Left kidney (tissue), 1 donor: ENCODE measurements at regions not wholly inside any gene's neighbourhood (a gene's known extent, or its start where the extent isn't known, plus 50 kb on each side); places are given as distances from the start of the nearest gene placed in this dataset.

Source experiments
- DNase-seq: peaks from one replicate; pipeline ENCODE4 v3.0.0-alpha.2; 2013

DNA sequence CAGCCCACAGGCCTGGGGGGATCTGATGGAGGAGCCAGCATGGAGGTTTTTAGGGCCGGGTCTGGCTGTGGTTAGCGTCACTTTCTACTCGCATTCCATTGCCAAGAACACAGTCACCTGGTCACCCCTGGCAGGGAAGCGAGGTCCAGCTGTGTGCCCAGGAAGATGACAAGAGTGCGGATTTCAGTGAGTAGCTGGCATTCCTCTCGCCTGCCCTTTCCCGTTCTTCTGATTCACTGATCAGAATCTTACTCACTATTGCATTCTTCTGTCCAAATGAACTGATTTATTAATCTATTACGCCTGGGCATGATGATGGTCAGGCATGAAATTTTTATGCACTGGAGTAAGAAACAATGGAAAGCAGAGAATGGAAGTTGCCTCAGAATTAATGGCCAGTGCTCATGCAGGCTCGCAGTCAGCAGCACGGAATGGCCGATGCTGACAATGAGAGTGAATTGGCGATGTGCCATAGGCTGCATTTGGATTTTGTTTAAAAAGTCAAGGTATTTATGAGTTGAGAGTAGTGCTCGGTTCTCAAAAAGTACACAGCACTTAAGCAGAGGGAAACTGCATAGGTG is 76.4 kb upstream of the MGAT5 start:
- no peak for DNase-seq

- no peak for DNase-seq
These were observed 75.6 kb upstream of the MGAT5 start for GRCh38 chr2:134178138-134178877.

- DNase-seq: no peak
These were observed 72.7 kb upstream of the MGAT5 start for GRCh38 chr2:134181219-134181618.

- DNase-seq: no peak
These were observed 70.2 kb upstream of the MGAT5 start for GRCh38 chr2:134183679-134184078.

DNA sequence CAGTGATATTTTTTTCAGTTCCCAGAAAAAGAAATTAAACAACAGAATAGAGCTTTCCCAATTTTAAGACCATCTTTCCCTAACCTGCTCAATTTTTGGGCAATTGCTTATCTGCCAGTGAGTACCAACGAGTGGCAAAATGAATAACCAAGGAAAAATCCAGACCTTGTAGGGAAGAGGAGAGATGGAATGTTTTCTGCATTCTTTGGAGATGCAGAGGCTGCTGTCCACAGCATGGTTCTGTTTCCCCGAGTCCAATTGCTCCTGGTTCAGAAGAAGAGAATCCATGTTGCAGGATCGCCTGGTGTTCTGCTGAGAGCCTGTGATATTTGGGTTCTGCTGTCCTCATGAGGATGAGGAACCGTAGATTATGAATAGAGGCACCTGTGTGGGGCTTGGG is 68.2 kb upstream of the MGAT5 start:
- no peak for DNase-seq

- DNase-seq: no peak
These were observed 64.7 kb upstream of the MGAT5 start for GRCh38 chr2:134189009-134189720.

- no peak for DNase-seq
These were observed 63.6 kb upstream of the MGAT5 start for GRCh38 chr2:134190062-134190806.

DNA sequence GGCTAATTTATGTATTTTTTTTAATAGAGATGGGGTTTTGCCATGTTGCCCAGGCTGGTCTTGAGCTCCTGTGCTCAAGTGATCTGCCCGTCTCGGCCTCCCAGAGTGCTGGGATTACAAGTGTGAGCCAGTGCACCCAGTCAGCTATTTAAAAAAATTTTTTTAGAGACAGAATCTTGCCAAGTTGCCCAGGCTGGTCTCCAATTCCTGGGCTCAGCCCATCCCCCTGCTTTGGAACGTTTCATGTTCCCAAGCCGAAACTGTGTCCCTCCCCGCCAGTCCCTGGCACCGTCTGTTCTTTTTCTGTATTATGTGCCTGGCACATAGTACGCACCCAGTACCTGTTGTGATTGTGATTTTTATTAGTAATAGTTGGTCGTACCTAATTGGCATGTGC is 63.1 kb upstream of the MGAT5 start:
- DNase-seq: no peak

GRCh38 chr2:134191835-134192234 is 62.0 kb upstream of the MGAT5 start:
- DNase-seq: no peak

GRCh38 chr2:134193006-134193405 is 60.9 kb upstream of the MGAT5 start:
- no peak for DNase-seq

GRCh38 chr2:134194519-134194918 is 59.4 kb upstream of the MGAT5 start:
- DNase-seq: no peak

DNA sequence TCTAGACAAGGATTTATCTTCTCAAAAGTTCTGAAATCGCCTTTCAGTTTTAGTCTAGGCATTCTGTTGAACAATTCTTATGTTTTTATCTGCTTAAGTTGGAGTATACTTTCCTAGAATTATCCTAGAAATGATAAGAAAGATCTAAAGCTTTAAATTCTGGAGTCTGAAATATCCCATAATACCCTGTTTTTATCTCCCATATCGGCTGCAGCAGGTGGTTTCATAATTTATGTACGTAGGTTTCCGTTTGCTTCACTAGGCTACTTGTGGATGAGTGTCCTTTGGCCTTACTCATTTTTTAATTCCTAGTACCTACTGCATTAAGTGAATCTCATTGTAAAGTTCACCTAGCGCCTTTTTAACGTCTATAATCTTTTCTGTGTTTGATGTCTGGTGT is 58.5 kb upstream of the MGAT5 start:
- no peak for DNase-seq

- no peak for DNase-seq
These were observed 56.4 kb upstream of the MGAT5 start for GRCh38 chr2:134197445-134197844.

GRCh38 chr2:134198006-134198634 is 55.8 kb upstream of the MGAT5 start:
- no peak for DNase-seq

DNA sequence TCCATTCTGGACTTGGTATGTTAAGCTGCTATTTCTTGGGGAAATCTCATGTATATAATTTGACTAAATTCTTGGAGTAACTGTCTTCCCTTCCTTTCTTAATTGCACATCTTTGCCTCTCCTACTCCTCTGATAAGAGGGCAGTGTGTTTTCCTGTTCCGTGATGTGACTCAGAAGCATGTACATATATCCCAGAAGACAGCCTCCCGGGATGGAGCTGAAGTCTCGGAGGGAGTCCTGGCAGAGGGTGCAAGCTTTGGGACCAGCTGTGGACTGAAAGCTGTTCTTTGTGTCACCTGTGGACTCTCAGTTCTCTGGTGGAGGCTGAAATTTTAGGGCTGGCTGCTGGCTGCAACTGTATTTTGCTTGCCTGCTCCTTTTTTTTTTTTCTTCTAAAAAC is 54.7 kb upstream of the MGAT5 start:
- DNase-seq: no peak

GRCh38 chr2:134200036-134200618 is 53.7 kb upstream of the MGAT5 start:
- no peak for DNase-seq

- no peak for DNase-seq
These were observed 52.3 kb upstream of the MGAT5 start for GRCh38 chr2:134201533-134201932.

DNA sequence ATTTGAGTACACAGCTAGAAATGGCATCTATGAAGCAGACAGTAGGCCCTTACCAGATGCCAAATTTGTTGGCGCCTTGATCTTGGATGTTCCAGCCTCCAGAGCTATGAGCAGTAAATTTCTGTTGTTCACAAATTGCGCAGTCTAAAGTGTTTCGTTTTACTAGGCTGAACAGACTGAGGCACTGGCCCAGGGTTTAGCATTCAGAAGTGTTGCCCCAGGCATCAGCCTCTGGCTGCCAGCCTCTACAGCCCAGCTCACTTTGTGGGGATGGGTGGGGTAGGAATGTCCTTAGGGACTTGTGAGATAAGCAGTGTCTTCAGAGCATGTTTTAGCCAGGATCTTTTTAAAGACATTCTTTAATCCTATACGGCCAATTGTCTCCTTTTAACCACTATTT is 51.5 kb upstream of the MGAT5 start:
- DNase-seq: no peak

GRCh38 chr2:134203175-134203574 is 50.7 kb upstream of the MGAT5 start:
- no peak for DNase-seq
